Stomach (tissue), 8 donors: ENCODE measurements at regions not wholly inside any gene's neighbourhood (a gene's known extent, or its start where the extent isn't known, plus 50 kb on each side); places are given as distances from the start of the nearest gene placed in this dataset.

Experiments
- DNase-seq, 2 donors: peaks; one replicate each; pipeline versions ENCODE4 v3.0.0 to v3.0.0-alpha.2; 2013 to 2019
- H3K27ac ChIP-seq, 5 donors: fragments of 200-600 bp in 4 of 5; sonication (generic) in 4 of 5; one replicate each; pipeline ENCODE4 v1.5.1; 2013 to 2019; ENCODE audit warnings: mild to moderate bottlenecking in 1 of 5, moderate library complexity in 1 of 5
- H3K27me3 ChIP-seq, 3 donors: fragments of 200-600 bp; sonication (generic); one replicate each; pipeline ENCODE4 v1.5.1; 2017 to 2019; ENCODE audit warnings: mixed run types in 1 of 3
- H3K36me3 ChIP-seq, 4 donors: fragments of 200-600 bp; sonication (generic); 1 replicate in 3 of 4; 2 replicates in 1 of 4; pipeline ENCODE4 v1.5.1; 2016 to 2019
- H3K4me1 ChIP-seq, 4 donors: fragments of 200-600 bp; sonication (generic); one replicate each; pipeline ENCODE4 v1.5.1; 2016 to 2019
- H3K4me3 ChIP-seq, 4 donors: fragments of 200-600 bp; sonication (generic) in 3 of 4; one replicate each; pipeline ENCODE4 v1.5.1; 2016 to 2019; ENCODE audit warnings: mild to moderate bottlenecking in 1 of 4
- H3K9me3 ChIP-seq, 4 donors: fragments of 200-600 bp; sonication (generic); one replicate each; pipeline ENCODE4 v1.5.1; 2016 to 2019
- CTCF ChIP-seq, 7 experiments: fragments of 450-650 bp in 4 of 7; fragments of 200-600 bp in 3 of 7; sonication (generic) in 3 of 7; IDR thresholded peaks; one replicate each; pipeline ENCODE4 v1.5.1; 2016 to 2019; ENCODE audit warnings: antibody characterized with exemption in 7 of 7, control low read depth in 2 of 7, mild to moderate bottlenecking in 1 of 7
- EP300 ChIP-seq: sonication (generic); formaldehyde crosslinking; IDR thresholded peaks from one replicate; pipeline ENCODE4 v1.6.1; 2017; ENCODE audit warnings: antibody characterized with exemption
- POLR2A ChIP-seq, 4 donors: fragments of 450-650 bp; IDR thresholded peaks; one replicate each; pipeline ENCODE4 v1.6.1; 2016; ENCODE audit warnings: antibody characterized with exemption in 4 of 4, control low read depth in 2 of 4, mild to moderate bottlenecking in 1 of 4, moderate library complexity in 1 of 4
- POLR2AphosphoS5 ChIP-seq, 3 donors: sonication (generic); formaldehyde crosslinking; IDR thresholded peaks; one replicate each; pipeline ENCODE4 v1.6.1; 2016; ENCODE audit warnings: antibody characterized with exemption in 3 of 3
- WGBS, 5 donors: extraction: QIAGEN DNeasy Blood & Tissue Kit in 3 of 5; methylation state at CpG; one replicate each; pipeline versions ENCODE4 v1.1.5 to v1.1.7; 2013 to 2018; 5-methylcytosine and 5-hydroxymethylcytosine counted together
- intact Hi-C: fragments of 100-400 bp; cut with DNase I; formaldehyde crosslinking; loops from one replicate; pipeline ENCODE4 v1.15.1; 2023; ENCODE audit warnings: low total_unique reads
- donor health status: healthy with polysubstance abuse.
- donor health status: Bipolar disorder and iron deficiency.
- donor health status: healthy.

- peaks cover 0 to 16% (median 4%) of the 10 kb centered on the region in 4 donors for H3K9me3 ChIP-seq
- no peak overlapping the region for H3K27ac ChIP-seq
- no peak overlapping the region for H3K4me3 ChIP-seq
- 18 to 27% (median 24%) methylated on average over 17 of the region's 17 CpGs for WGBS, 5 donors
- no peaks in the 10 kb centered on the region for H3K4me1 ChIP-seq
- H3K27me3 ChIP-seq: peaks cover 0 to 45% (median 3%) of the 10 kb centered on the region in 3 donors
- no peak for DNase-seq
- H3K36me3 ChIP-seq: no peaks in the 10 kb centered on the region
- TF ChIP-seq CTCF (IDR thresholded peaks at IDR 0.05) (no peak), EP300 (no peak), POLR2AphosphoS5 (IDR thresholded peaks at IDR 0.05) (no peak), POLR2A (IDR thresholded peaks at IDR 0.05) (no peak)
- intact Hi-C loops: no loop called here
Measured at GRCh38 chr12:113735131-113735530, 231.0 kb downstream of the RBM19 start.

- intact Hi-C loops: no loop called here
- no peaks in the 10 kb centered on the region for H3K4me1 ChIP-seq
- H3K36me3 ChIP-seq: no peaks in the 10 kb centered on the region
- no peak overlapping the region for H3K4me3 ChIP-seq
- no peak for DNase-seq
- H3K27ac ChIP-seq: no peak overlapping the region
- 68 to 91% (median 80%) methylated on average over 3 of the region's 3 CpGs for WGBS, 5 donors
- H3K27me3 ChIP-seq: peaks cover 0 to 52% (median 3%) of the 10 kb centered on the region in 3 donors
- TF ChIP-seq POLR2AphosphoS5 (IDR thresholded peaks at IDR 0.05) (no peak), POLR2A (IDR thresholded peaks at IDR 0.05) (no peak), CTCF (IDR thresholded peaks at IDR 0.05) (no peak), EP300 (no peak)
- peaks cover 0 to 16% (median 4%) of the 10 kb centered on the region in 4 donors for H3K9me3 ChIP-seq
Measured at GRCh38 chr12:113734503-113734902, 231.6 kb downstream of the RBM19 start.

- Histone ChIP-seq H3K36me3 (no peaks in the 10 kb centered on the region), H3K27me3 (peaks cover 0 to 68% (median 3%) of the 10 kb centered on the region in 3 donors), H3K27ac (no peak overlapping the region), H3K4me3 (no peak overlapping the region), H3K9me3 (no peaks in the 10 kb centered on the region), H3K4me1 (no peaks in the 10 kb centered on the region)
- no peak for DNase-seq
- WGBS, 5 donors: 76 to 85% (median 80%) methylated on average over 4 of the region's 4 CpGs
- no peak for TF ChIP-seq POLR2A (IDR thresholded peaks at IDR 0.05)
- TF ChIP-seq CTCF (IDR thresholded peaks at IDR 0.05): no peak
- TF ChIP-seq EP300: no peak
- TF ChIP-seq POLR2AphosphoS5 (IDR thresholded peaks at IDR 0.05): no peak
- intact Hi-C loops: no loop called here
Measured at GRCh38 chr12:113732916-113733315, 233.2 kb downstream of the RBM19 start.

- TF ChIP-seq EP300: no peak
- TF ChIP-seq CTCF (IDR thresholded peaks at IDR 0.05): no peak
- TF ChIP-seq POLR2AphosphoS5 (IDR thresholded peaks at IDR 0.05): no peak
- TF ChIP-seq POLR2A (IDR thresholded peaks at IDR 0.05): no peak
- Histone ChIP-seq H3K27ac (no peak overlapping the region), H3K36me3 (no peaks in the 10 kb centered on the region), H3K4me3 (no peak overlapping the region), H3K4me1 (no peaks in the 10 kb centered on the region), H3K9me3 (peaks cover 0 to 10% (median 7%) of the 10 kb centered on the region in 4 donors), H3K27me3 (peaks cover 0 to 81% (median 8%) of the 10 kb centered on the region in 3 donors)
- intact Hi-C loops: no loop called here
- DNase-seq: no peak
- WGBS, 5 donors: 67 to 100% (median 81%) methylated on average over 1 of the region's 1 CpG; no CpG with 5 or more reads in 1 of the 5 donors
Measured at GRCh38 chr12:113727651-113728061, 238.5 kb downstream of the RBM19 start.
